GM12878 (cell line): ENCODE measurements at regions not wholly inside any gene's neighbourhood (a gene's known extent, or its start where the extent isn't known, plus 50 kb on each side); places are given as distances from the start of the nearest gene placed in this dataset.

Experiments
- ATAC-seq: fragments of 200-7000 bp; cut with Tn5 transposase; 3 replicates; pipeline ENCODE4 v1.9.1; 2020; ENCODE audit warnings: mild to moderate bottlenecking, moderate library complexity
- BruUV-seq: library from RNA; stranded (reverse); fragments of 400-500 nt; replicated peaks from 2 replicates; lab custom pipeline; 2021; lab: Mats Ljungman, UMichigan
- CTCF ChIA-PET: fragments of 300-600 bp; sonication (Branson Sonifier 250); formaldehyde crosslinking; extraction: SDS; loops from one replicate; lab custom pipeline; 2021; ENCODE audit warnings: inconsistent platforms; lab: Yijun Ruan, JAX
- POLR2A ChIA-PET: fragments of 350-600 bp; formaldehyde crosslinking; extraction: SDS; loops from one replicate; lab custom pipeline; 2021; ENCODE audit warnings: inconsistent platforms; lab: Charles Lee
- RAD21 ChIA-PET: fragments of 300-600 bp; sonication (Branson Sonifier 250); formaldehyde crosslinking; loops from one replicate; lab custom pipeline; 2023; ENCODE audit warnings: antibody characterized with exemption; ENCODE audit not compliant: unreplicated experiment; lab: Charles Lee
- SMC1A ChIA-PET: fragments of 300-600 bp; sonication (Branson Sonifier 250); formaldehyde crosslinking; loops from one replicate; lab custom pipeline; 2023; ENCODE audit not compliant: unreplicated experiment, uncharacterized antibody; lab: Charles Lee
- DNase-seq: peaks from one replicate; pipeline ENCODE4 v3.0.0-alpha.2; 2011; ENCODE audit warnings: low read depth, low spot score
- FAIRE-seq: peaks from 3 replicates; lab custom pipeline; 2011; peaks lifted over from hg19 to GRCh38; lab: Jason Lieb, UNC
- H2AFZ ChIP-seq: 2 replicates; pipeline ENCODE4 v1.6.0; 2011; ENCODE audit warnings: low read depth, low read length, control low read depth; ENCODE audit not compliant: control insufficient read depth
- H3K27ac ChIP-seq: 2 replicates; pipeline ENCODE4 v1.5.1; 2011; ENCODE audit warnings: control low read depth; ENCODE audit not compliant: control insufficient read depth, insufficient read depth
- H3K27me3 ChIP-seq, 2 experiments: replicated peaks in 1 of 2; 2 replicates each; pipeline versions ENCODE4 v1.6.0 to v1.6.1; 2011; ENCODE audit warnings: low read length in 1 of 2; ENCODE audit not compliant: control insufficient read depth in 2 of 2, insufficient read depth in 2 of 2
- H3K36me3 ChIP-seq, 2 experiments: 2 replicates each; pipeline ENCODE4 v1.5.1; 2011; ENCODE audit warnings: low read length in 1 of 2; ENCODE audit not compliant: control insufficient read depth in 2 of 2, insufficient read depth in 2 of 2
- H3K4me1 ChIP-seq: 2 replicates; pipeline ENCODE4 v1.6.1; 2011; ENCODE audit warnings: mild to moderate bottlenecking, low read length, moderate library complexity, mixed read lengths; ENCODE audit not compliant: control insufficient read depth, insufficient read depth
- H3K4me2 ChIP-seq: 2 replicates; pipeline ENCODE4 v1.6.0; 2011; ENCODE audit warnings: control low read depth; ENCODE audit not compliant: control insufficient read depth, insufficient read depth
- H3K4me3 ChIP-seq: fragments of 200-600 bp; sonication (generic); 2 replicates; pipeline ENCODE4 v1.5.1; 2016
- H3K79me2 ChIP-seq: 2 replicates; pipeline ENCODE4 v1.6.0; 2011; ENCODE audit warnings: low read length; ENCODE audit not compliant: control insufficient read depth, insufficient read depth
- H3K9ac ChIP-seq: 2 replicates; pipeline ENCODE4 v1.8.0; 2011; ENCODE audit warnings: low read length, control low read depth, mixed read lengths; ENCODE audit not compliant: control insufficient read depth, insufficient read depth
- H3K9me3 ChIP-seq: replicated peaks from 3 replicates; pipeline ENCODE4 v1.5.1; 2011; ENCODE audit warnings: mild to moderate bottlenecking, low read length; ENCODE audit not compliant: control insufficient read depth, insufficient read depth
- H4K20me1 ChIP-seq: 2 replicates; pipeline ENCODE4 v1.6.0; 2011; ENCODE audit not compliant: control insufficient read depth, insufficient read depth
- ASH2L ChIP-seq: fragments of 300-600, 200-600 bp; sonication (generic); IDR thresholded peaks from 2 replicates; pipeline ENCODE4 v1.6.1; 2017; ENCODE audit warnings: low read depth, mild to moderate bottlenecking, borderline replicate concordance
- BACH1 ChIP-seq: fragments of 450-650 bp; IDR thresholded peaks from 2 replicates; pipeline ENCODE4 v1.6.1; 2017; ENCODE audit warnings: mild to moderate bottlenecking, borderline replicate concordance
- CBX3 ChIP-seq: fragments of 200-600 bp; sonication (generic); IDR thresholded peaks from 2 replicates; pipeline ENCODE4 v1.6.1; 2016; ENCODE audit warnings: low read depth, borderline replicate concordance
- CBX5 ChIP-seq: sonication (generic); IDR thresholded peaks from 2 replicates; pipeline ENCODE4 v1.6.1; 2016; ENCODE audit warnings: low read depth, moderate library complexity, mild to moderate bottlenecking, inconsistent platforms
- CHD4 ChIP-seq: fragments of 200-600 bp; sonication (generic); IDR thresholded peaks from 2 replicates; pipeline ENCODE4 v1.6.1; 2016; ENCODE audit warnings: mild to moderate bottlenecking
- ESRRA ChIP-seq: IDR thresholded peaks from 2 replicates; pipeline ENCODE4 v1.6.1; 2012; ENCODE audit warnings: mild to moderate bottlenecking, low read length, improper control_type of control experiment
- IRF3 ChIP-seq: fragments of 450-650 bp; IDR thresholded peaks from 2 replicates; pipeline ENCODE4 v1.6.1; 2014; ENCODE audit warnings: mild to moderate bottlenecking
- MEF2A ChIP-seq: IDR thresholded peaks from 2 replicates; pipeline ENCODE4 v1.6.1; 2011; ENCODE audit warnings: low read depth, mild to moderate bottlenecking, low read length, moderate library complexity; ENCODE audit not compliant: insufficient read depth
- MLLT1 ChIP-seq: fragments of 450-650 bp; IDR thresholded peaks from 2 replicates; pipeline ENCODE4 v1.6.1; 2016; ENCODE audit warnings: mild to moderate bottlenecking
- SMARCA5 ChIP-seq: fragments of 450-650 bp; IDR thresholded peaks from 2 replicates; pipeline ENCODE4 v1.6.1; 2017; ENCODE audit warnings: mild to moderate bottlenecking
- SREBF1 ChIP-seq: IDR thresholded peaks from 2 replicates; pipeline ENCODE4 v1.6.1; 2012; ENCODE audit warnings: mild to moderate bottlenecking, low read length
- WRNIP1 ChIP-seq: IDR thresholded peaks from 2 replicates; pipeline ENCODE4 v1.6.1; 2011; ENCODE audit warnings: low read depth, low read length, improper control_type of control experiment, borderline replicate concordance
- ZBTB4 ChIP-seq: fragments of 450-650 bp; formaldehyde crosslinking; IDR thresholded peaks from 2 replicates; pipeline ENCODE4 v1.4.0; 2022; ENCODE audit warnings: mild to moderate bottlenecking, moderate library complexity
- WGBS: methylation state at CpG from one replicate; pipeline ENCODE4 v1.1.6; 2016; ENCODE audit warnings: low lambda C conversion rate; ENCODE audit not compliant: insufficient replicate concordance, insufficient coverage; ENCODE audit errors: missing lambda C conversion rate; 5-methylcytosine and 5-hydroxymethylcytosine counted together
- in situ Hi-C: fragments of 300-500 bp; cut with MboI; formaldehyde crosslinking; loops from 9 replicates; pipeline ENCODE4 v1.14.3; 2018; ENCODE audit warnings: mixed read lengths
- intact Hi-C: fragments of 100-400 bp; cut with micrococcal nuclease; formaldehyde crosslinking; loops from one replicate; pipeline ENCODE4 v1.14.2; 2022; ENCODE audit not compliant: unreplicated experiment

DNA sequence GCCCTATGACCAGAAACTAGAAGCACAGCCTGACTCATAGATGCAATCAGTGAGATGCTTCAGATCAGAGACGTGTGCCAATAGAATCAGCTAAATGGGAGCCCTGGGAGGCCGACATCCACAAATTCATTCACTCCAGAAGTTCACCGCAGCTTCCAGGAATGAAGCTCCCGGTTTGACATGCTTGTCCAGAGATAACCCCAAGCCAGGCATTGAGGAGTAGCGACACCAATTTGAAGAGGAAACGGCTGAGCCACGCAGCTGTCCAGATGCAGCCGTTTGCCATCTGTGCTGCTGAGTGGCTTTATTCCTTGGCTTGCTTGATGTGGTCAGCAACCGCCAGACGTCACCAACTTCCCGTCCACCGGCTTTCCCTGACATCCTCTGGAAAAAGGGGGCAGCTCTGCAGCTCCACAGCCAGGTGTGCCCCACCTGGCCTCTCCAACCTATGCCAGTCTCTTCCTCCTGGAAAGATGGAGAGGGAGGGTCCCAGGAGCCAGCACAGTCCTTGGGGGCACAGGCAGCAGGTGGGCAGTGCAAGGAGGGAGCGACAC is 123.9 kb upstream of the OPCML start:
- no peaks in the 10 kb centered on the region for H3K36me3 ChIP-seq
- TF ChIP-seq ASH2L (no peak), ZBTB4 (CRISPR knock-in tag) (no peak), MLLT1 (no peak), CBX3 (no peak), CBX5 (no peak), SREBF1 (no peak), ESRRA (no peak), IRF3 (no peak), SMARCA5 (no peak), CHD4 (no peak), BACH1 (no peak), MEF2A (no peak), WRNIP1 (no peak)
- TF ChIP-seq, all 136 proteins: peak for 0
- in situ Hi-C loops (no loop called here), intact Hi-C loops (no loop called here)
- no peaks in the 10 kb centered on the region for H3K79me2 ChIP-seq
- no peak overlapping the region for H3K9ac ChIP-seq
- no peaks in the 10 kb centered on the region for H4K20me1 ChIP-seq
- no peak overlapping the region for H2AFZ ChIP-seq
- ChIA-PET CTCF (interaction anchor here (0.7 kb wide), 1 partner anchor 578 kb away, joined by 3 read pairs; no protein-coding TSS in a partner anchor), POLR2A (no interaction called here), RAD21 (no interaction called here), SMC1A (no interaction called here)
- no peak overlapping the region for H3K4me2 ChIP-seq
- no peak for ATAC-seq
- no peaks in the 10 kb centered on the region; the same call in 2 of the 3 replicates for H3K9me3 ChIP-seq
- 31% methylated on average over 13 of the region's 13 CpGs for WGBS
- no peak overlapping the region for H3K27ac ChIP-seq
- no peak for DNase-seq
- no peaks in the 10 kb centered on the region for H3K27me3 ChIP-seq
- no peak overlapping the region for H3K4me3 ChIP-seq
- no peak for FAIRE-seq
- H3K4me1 ChIP-seq, result no peaks in the 10 kb centered on the region
- no TSS peak for BruUV-seq
